ENCODE measurements at regions not wholly inside any gene's neighbourhood (a gene's known extent, or its start where the extent isn't known, plus 50 kb on each side); places are given as distances from the start of the nearest gene placed in this dataset.
"Not testable (repeated sequence)": the region's sequence is repeated elsewhere in the genome, so short reads cannot be mapped to it uniquely, and the experiment has no call there.

- no peak for DNase-seq (ENCODE audit: low spot score)
Measured at GRCh38 chr7:119713606-119714005, 559.4 kb upstream of the KCND2 start.

DNA sequence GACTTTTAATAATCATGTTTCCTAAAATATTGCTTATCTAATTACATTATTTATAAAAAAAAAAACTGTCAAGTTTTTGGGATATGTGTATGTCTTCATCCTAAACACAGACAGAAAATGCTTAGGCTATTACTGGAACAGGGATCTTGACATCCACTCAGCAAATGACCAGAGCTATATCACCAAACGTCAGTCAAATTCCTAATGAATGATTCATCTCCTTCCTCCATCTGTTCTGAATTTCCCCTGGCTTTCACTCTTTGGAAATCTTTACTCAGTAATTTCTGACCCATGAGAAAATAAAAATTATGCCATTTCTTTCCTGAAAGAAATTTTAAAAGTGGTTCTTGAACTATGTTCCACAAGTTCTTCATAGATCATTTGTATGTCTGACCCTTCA, 552.4 kb upstream of the KCND2 start:
- DNase-seq (ENCODE audit: low spot score) = no peak

- DNase-seq (ENCODE audit: low spot score) = no peak
Measured at GRCh38 chr7:119724041-119724792, 548.8 kb upstream of the KCND2 start.

DNA sequence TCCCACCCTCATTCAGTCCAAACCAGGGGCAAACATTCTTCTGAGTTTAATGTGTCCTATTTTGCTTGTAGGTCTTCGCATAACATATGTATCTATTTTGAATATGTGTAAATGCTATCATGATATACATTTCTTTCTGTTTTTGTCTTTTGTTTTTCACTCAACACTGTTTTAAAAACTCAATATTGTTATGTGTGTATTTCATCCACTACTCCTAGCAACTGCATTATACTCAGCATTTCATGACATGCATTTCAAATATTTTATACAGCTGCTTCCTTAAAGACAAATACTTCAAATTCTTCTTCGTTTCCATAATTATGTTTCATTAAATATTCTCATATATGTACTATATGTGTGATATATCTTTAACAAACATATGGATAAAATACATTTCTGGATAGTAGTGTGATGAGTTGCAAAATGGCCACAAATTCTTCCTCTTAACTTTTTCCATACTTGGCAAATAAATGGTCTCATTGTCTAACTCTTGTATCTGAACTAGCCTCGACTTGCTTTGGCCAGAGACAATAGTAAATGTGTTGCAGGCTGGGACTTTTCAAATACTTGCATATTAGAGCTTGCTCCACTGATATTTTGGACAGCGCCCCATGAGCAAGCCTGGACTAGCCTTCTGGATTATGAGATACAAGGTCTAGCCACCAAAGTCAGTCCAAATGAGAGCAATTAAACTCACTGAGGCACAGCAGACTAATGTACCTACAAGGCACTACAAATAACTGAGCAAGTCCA, 539.7 kb upstream of the KCND2 start:
- DNase-seq (ENCODE audit: low spot score) = no peak

DNA sequence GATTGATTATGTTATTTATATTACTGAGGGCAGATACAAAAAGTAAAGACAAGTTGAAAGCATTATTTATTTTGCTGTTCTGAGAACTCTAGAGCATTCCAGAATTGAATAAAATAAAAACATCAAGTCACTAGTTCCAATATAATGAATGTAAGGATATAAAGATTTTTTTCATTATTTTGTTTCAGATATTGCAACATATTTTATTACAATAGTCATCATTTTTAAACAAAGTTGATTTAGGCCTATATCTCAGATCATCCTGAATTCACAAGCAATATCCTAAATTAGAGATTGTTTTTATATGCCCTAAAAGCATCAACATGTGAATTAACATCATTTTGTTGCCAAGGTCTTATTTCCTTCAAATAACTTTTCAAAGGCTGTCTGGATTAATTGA, 535.6 kb upstream of the KCND2 start:
- DNase-seq (ENCODE audit: low spot score) = no peak

- DNase-seq (ENCODE audit: low spot score) = not testable (repeated sequence)
Measured at GRCh38 chr7:119745280-119745679, 527.7 kb upstream of the KCND2 start.

DNA sequence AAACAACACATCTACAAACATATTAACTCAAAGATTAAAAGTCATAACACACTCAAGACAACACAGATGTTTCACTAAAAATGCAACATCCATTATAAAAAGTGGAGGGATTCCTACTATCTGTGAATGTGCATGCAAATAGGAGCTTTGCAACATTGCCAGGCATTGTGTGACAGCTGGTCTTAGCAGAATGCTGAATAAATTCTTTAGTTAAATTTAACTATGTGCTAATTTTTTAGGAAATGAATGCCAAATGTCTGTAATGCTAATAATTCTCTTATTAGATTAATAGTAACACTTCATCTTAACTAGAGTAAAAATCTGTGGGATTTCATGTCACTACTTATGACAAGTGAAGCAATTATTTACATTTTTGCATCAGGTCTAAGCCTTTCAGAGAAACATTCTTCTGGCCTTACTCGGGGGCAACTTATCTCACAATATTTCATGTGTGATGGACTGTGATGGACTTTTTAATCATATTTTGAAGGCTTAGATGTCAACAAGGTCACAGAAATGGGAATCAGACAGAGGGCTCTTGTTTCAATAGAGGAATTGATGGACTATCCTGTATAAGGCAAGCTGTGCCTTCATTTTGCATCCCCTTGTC, 524.6 kb upstream of the KCND2 start:
- no peak for DNase-seq (ENCODE audit: low spot score)

GRCh38 chr7:119748991-119749390, 524.0 kb upstream of the KCND2 start:
- DNase-seq (ENCODE audit: low spot score) = no peak

GRCh38 chr7:119756687-119757086, 516.3 kb upstream of the KCND2 start:
- DNase-seq (ENCODE audit: low spot score) = no peak

DNA sequence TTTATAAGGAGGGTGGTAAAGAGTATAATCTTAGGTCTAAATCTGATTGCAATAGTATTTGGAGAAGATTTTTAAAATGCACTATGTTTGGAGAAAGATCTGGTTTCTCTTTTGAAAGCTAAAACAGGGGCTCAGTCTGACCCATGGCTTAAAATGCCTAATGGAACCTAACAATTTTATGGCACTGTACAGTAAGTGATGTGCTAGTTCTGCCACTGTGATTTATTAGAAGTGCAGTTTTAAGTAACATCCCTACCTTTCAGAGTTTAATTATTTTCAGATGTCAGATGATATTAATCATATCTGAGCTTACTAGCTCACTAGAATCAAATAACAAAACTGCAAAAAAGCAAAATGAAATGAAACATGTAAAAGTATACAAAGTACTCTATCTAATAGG, 514.7 kb upstream of the KCND2 start:
- no peak for DNase-seq (ENCODE audit: low spot score)

- no peak for DNase-seq (ENCODE audit: low spot score)
Measured at GRCh38 chr7:119761776-119762175, 511.2 kb upstream of the KCND2 start.

- no peak for DNase-seq (ENCODE audit: low spot score)
Measured at GRCh38 chr7:119782286-119782685, 490.7 kb upstream of the KCND2 start.

- no peak for DNase-seq (ENCODE audit: low spot score)
Measured at GRCh38 chr7:119783799-119784198, 489.2 kb upstream of the KCND2 start.

- no peak for DNase-seq (ENCODE audit: low spot score)
Measured at GRCh38 chr7:119802147-119802546, 470.8 kb upstream of the KCND2 start.

GRCh38 chr7:119825091-119825655, 447.8 kb upstream of the KCND2 start:
- no peak for DNase-seq (ENCODE audit: low spot score)

GRCh38 chr7:119826547-119826946, 446.4 kb upstream of the KCND2 start:
- DNase-seq (ENCODE audit: low spot score) = no peak

GRCh38 chr7:119838444-119838843, 434.5 kb upstream of the KCND2 start:
- DNase-seq (ENCODE audit: low spot score) = no peak

GRCh38 chr7:119842337-119842736, 430.6 kb upstream of the KCND2 start:
- DNase-seq (ENCODE audit: low spot score) = no peak

DNA sequence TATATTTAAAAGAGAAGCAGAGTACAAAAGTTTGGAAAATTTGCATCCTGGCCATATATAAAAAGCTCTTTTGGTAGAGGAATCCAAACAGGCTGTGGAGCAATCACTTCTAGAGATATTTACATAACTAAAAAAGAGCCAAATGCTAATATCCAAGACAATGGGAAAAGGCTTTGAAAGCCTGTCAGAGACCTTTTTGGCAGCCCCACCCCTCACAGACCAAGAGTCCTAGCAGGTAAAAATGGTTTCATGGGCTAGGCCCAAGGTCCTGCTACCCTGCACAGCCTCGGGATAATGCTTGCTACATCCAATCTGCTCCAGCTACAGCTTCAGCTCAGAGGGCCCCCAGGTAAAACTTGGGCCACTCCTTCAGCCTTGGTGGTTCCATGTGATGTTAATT, 430.2 kb upstream of the KCND2 start:
- DNase-seq (ENCODE audit: low spot score) = no peak

GRCh38 chr7:119861385-119861784, 411.6 kb upstream of the KCND2 start:
- DNase-seq (ENCODE audit: low spot score) = no peak

GRCh38 chr7:119868387-119868786, 404.6 kb upstream of the KCND2 start:
- DNase-seq (ENCODE audit: low spot score) = no peak

DNA sequence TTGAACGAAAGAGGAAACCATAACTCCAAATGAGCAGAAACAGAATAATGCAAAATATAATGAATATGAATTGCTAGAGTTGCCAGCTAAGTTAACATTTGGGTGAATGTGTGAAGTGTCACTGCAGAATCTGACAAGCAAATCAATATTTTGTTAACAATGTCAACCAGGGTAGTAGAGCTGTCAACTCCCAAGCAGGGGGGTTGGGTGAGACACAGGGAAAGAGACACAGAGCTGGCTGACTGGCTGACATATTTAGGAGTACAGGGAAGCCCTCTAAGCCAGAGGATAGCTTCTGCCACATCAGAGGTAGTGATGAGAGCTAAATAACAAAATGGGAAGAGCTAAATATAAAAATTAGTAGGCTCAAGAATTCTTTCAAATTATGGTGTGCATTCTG, 393.1 kb upstream of the KCND2 start:
- DNase-seq (ENCODE audit: low spot score) = no peak

- DNase-seq (ENCODE audit: low spot score) = no peak
Measured at GRCh38 chr7:119886007-119886406, 387.0 kb upstream of the KCND2 start.
